GM23338 (cell line): ENCODE measurements at regions not wholly inside any gene's neighbourhood (a gene's known extent, or its start where the extent isn't known, plus 50 kb on each side); places are given as distances from the start of the nearest gene placed in this dataset.

Experiments used
- ATAC-seq: fragments of 200-7000 bp; cut with Tn5 transposase; 3 replicates; pipeline ENCODE4 v1.9.1; 2020
- DNase-seq: peaks from one replicate; pipeline ENCODE4 v3.0.0-alpha.2; 2015; ENCODE audit warnings: low spot score
- H2AFZ ChIP-seq: fragments of 200-600 bp; sonication (generic); 2 replicates; pipeline ENCODE4 v1.8.0; 2016; ENCODE audit warnings: antibody characterized with exemption, mild to moderate bottlenecking, moderate library complexity
- H3F3A ChIP-seq: fragments of 200-600 bp; sonication (generic); replicated peaks from 2 replicates; pipeline ENCODE4 v1.8.0; 2017; ENCODE audit warnings: antibody characterized with exemption, mixed run types, low read depth
- H3K27ac ChIP-seq: fragments of 200-600 bp; sonication (generic); 2 replicates; pipeline ENCODE4 v1.6.1; 2016; ENCODE audit warnings: low read depth
- H3K27me3 ChIP-seq: fragments of 200-600 bp; sonication (generic); 2 replicates; pipeline ENCODE4 v1.8.0; 2016; ENCODE audit warnings: mild to moderate bottlenecking, mixed run types, moderate library complexity; ENCODE audit not compliant: insufficient read depth
- H3K36me3 ChIP-seq: fragments of 200-600 bp; sonication (generic); 2 replicates; pipeline ENCODE4 v1.8.0; 2016; ENCODE audit warnings: mild to moderate bottlenecking; ENCODE audit not compliant: insufficient read depth
- H3K4me1 ChIP-seq: fragments of 200-600 bp; sonication (generic); 2 replicates; pipeline ENCODE4 v1.8.0; 2016; ENCODE audit warnings: mild to moderate bottlenecking, moderate library complexity; ENCODE audit not compliant: insufficient read depth
- H3K4me2 ChIP-seq: fragments of 200-600 bp; sonication (generic); 2 replicates; pipeline ENCODE4 v1.7.1; 2017; ENCODE audit warnings: mixed run types
- H3K4me3 ChIP-seq: fragments of 200-600 bp; sonication (generic); 2 replicates; pipeline ENCODE4 v1.6.1; 2016; ENCODE audit warnings: mixed run types
- H3K79me2 ChIP-seq: fragments of 200-600 bp; sonication (generic); replicated peaks from 2 replicates; pipeline ENCODE4 v1.8.0; 2017; ENCODE audit warnings: mild to moderate bottlenecking; ENCODE audit not compliant: insufficient read depth
- H3K9me2 ChIP-seq: fragments of 200-600 bp; sonication (generic); 2 replicates; pipeline ENCODE4 v1.8.0; 2017; ENCODE audit not compliant: insufficient read depth
- H4K20me1 ChIP-seq: fragments of 200-600 bp; sonication (generic); replicated peaks from 2 replicates; pipeline ENCODE4 v1.8.0; 2017; ENCODE audit warnings: mild to moderate bottlenecking; ENCODE audit not compliant: insufficient read depth
- H3K27ac Mint-ChIP-seq: 2 replicates; pipeline ENCODE4 v1.8.0; 2020; ENCODE audit warnings: inconsistent platforms, mild to moderate bottlenecking, moderate library complexity, mixed read lengths
- H3K27me3 Mint-ChIP-seq: 3 replicates; pipeline ENCODE4 v1.8.0; 2022; ENCODE audit warnings: low read depth, mild to moderate bottlenecking, moderate library complexity, mixed read lengths, inconsistent platforms; ENCODE audit not compliant: insufficient read depth, poor library complexity
- H3K36me3 Mint-ChIP-seq: 3 replicates; pipeline ENCODE4 v1.8.0; 2021; ENCODE audit warnings: low read depth, mild to moderate bottlenecking, inconsistent platforms, moderate library complexity, mixed read lengths
- H3K4me1 Mint-ChIP-seq: 3 replicates; pipeline ENCODE4 v1.8.0; 2020; ENCODE audit warnings: mild to moderate bottlenecking, inconsistent platforms, mixed read lengths
- H3K4me3 Mint-ChIP-seq: 3 replicates; pipeline ENCODE4 v1.8.0; 2021; ENCODE audit warnings: moderate library complexity, mild to moderate bottlenecking, inconsistent platforms, mixed read lengths
- H3K9me3 Mint-ChIP-seq: 3 replicates; pipeline ENCODE4 v1.8.0; 2020; ENCODE audit warnings: moderate library complexity, mild to moderate bottlenecking, inconsistent platforms, mixed read lengths
- CTCF ChIP-seq, 2 experiments: fragments of 200-600 bp in 1 of 2; sonication (generic) in 1 of 2; conservative IDR thresholded peaks; 2 replicates each; pipeline versions ENCODE4 v1.5.1 to v1.6.1; 2016 to 2017; ENCODE audit warnings: antibody characterized with exemption in 2 of 2, low read depth in 2 of 2, mild to moderate bottlenecking in 2 of 2, moderate library complexity in 1 of 2
- EZH2phosphoT487 ChIP-seq: fragments of 200-600 bp; sonication (generic); IDR thresholded peaks from one replicate; pipeline ENCODE4 v1.8.1; 2018; ENCODE audit warnings: antibody characterized with exemption; ENCODE audit not compliant: unreplicated experiment
- JUNB ChIP-seq: IDR thresholded peaks from one replicate; pipeline ENCODE4 v1.6.1; 2016; ENCODE audit warnings: antibody characterized with exemption; ENCODE audit not compliant: unreplicated experiment
- NANOG ChIP-seq: IDR thresholded peaks from 2 replicates; pipeline ENCODE4 v1.6.1; 2016; ENCODE audit warnings: antibody characterized with exemption, borderline replicate concordance
- POLR2AphosphoS5 ChIP-seq: IDR thresholded peaks from 2 replicates; pipeline ENCODE4 v1.6.1; 2016; ENCODE audit warnings: antibody characterized with exemption, low read depth
- REST ChIP-seq: IDR thresholded peaks from one replicate; pipeline ENCODE4 v1.6.1; 2018; ENCODE audit warnings: antibody characterized with exemption; ENCODE audit not compliant: unreplicated experiment
- STAT1 ChIP-seq: IDR thresholded peaks from one replicate; pipeline ENCODE4 v1.6.1; 2016; ENCODE audit warnings: antibody characterized with exemption; ENCODE audit not compliant: unreplicated experiment
- ZNF114 ChIP-seq: fragments of 250-450 bp; sonication (Bioruptor Pico); IDR thresholded peaks from 2 replicates; pipeline ENCODE4 v1.5.0; 2020; ENCODE audit warnings: mild to moderate bottlenecking, moderate library complexity
- ZNF331 ChIP-seq: fragments of 250-450 bp; sonication (Bioruptor Pico); IDR thresholded peaks from 2 replicates; pipeline ENCODE4 v1.5.0; 2020; ENCODE audit warnings: low read depth, mild to moderate bottlenecking, moderate library complexity
- ZNF462 ChIP-seq: fragments of 250-450 bp; sonication (Bioruptor Pico); IDR thresholded peaks from 2 replicates; pipeline ENCODE4 v1.5.0; 2020; ENCODE audit warnings: mild to moderate bottlenecking, moderate library complexity

- peaks cover 14% of the 10 kb centered on the region for H3K4me1 Mint-ChIP-seq
- peaks cover 6% of the 10 kb centered on the region for H3K4me1 ChIP-seq
- no peaks in the 10 kb centered on the region; the same call in 1 of the 2 replicates for H3K9me2 ChIP-seq
- no peaks in the 10 kb centered on the region for H4K20me1 ChIP-seq
- no peak overlapping the region for H3K4me2 ChIP-seq
- H3K79me2 ChIP-seq: no peaks in the 10 kb centered on the region
- no peak overlapping the region for H3K4me3 Mint-ChIP-seq
- peaks cover 2% of the 10 kb centered on the region for H3K27me3 Mint-ChIP-seq
- H3K27ac Mint-ChIP-seq: no peak overlapping the region
- no peak overlapping the region for H3K27ac ChIP-seq
- no peak overlapping the region for H3K4me3 ChIP-seq
- H2AFZ ChIP-seq: peak overlapping the region; percentile 63; the same call in 1 of the 2 replicates
- no peak for DNase-seq
- H3K36me3 ChIP-seq: no peaks in the 10 kb centered on the region; the same call in 1 of the 2 replicates
- no peak for TF ChIP-seq NANOG
- TF ChIP-seq REST: no peak
- no peak for TF ChIP-seq ZNF462
- no peak for TF ChIP-seq JUNB
- no peak for TF ChIP-seq CTCF (conservative IDR thresholded peaks at IDR 0.05; ENCODE audit: low read depth in 2 of 2)
- no peak for TF ChIP-seq ZNF114 (CRISPR knock-in tag)
- no peak for TF ChIP-seq STAT1
- TF ChIP-seq POLR2AphosphoS5: no peak
- TF ChIP-seq EZH2phosphoT487: no peak
- no peak for TF ChIP-seq ZNF331 (CRISPR knock-in tag)
- H3K36me3 Mint-ChIP-seq: no peaks in the 10 kb centered on the region
- H3K9me3 Mint-ChIP-seq: no peaks in the 10 kb centered on the region
- no peak for ATAC-seq
- H3K27me3 ChIP-seq: no peaks in the 10 kb centered on the region
- no peaks in the 10 kb centered on the region for H3F3A ChIP-seq
These were observed 99.5 kb downstream of the GCNT1 start for GRCh38 chr9:76558465-76558864.
